SK-N-SH treated with all-trans-retinoic acid at 6 μM for 48 hours (cell line): ENCODE measurements at regions not wholly inside any gene's neighbourhood (a gene's known extent, or its start where the extent isn't known, plus 50 kb on each side); places are given as distances from the start of the nearest gene placed in this dataset.

Source experiments
- ATAC-seq: fragments of 200-7000 bp; cut with Tn5 transposase; 3 replicates; pipeline ENCODE4 v1.9.1; 2020; ENCODE audit warnings: mild to moderate bottlenecking, moderate library complexity
- BACH2 ChIP-seq: fragments of 250-450 bp; sonication (Bioruptor Pico); IDR thresholded peaks from 2 replicates; pipeline ENCODE4 v1.9.0; 2021; ENCODE audit warnings: mild to moderate bottlenecking, borderline replicate concordance
- ESRRG ChIP-seq: fragments of 250-450 bp; sonication (Bioruptor Pico); IDR thresholded peaks from 2 replicates; pipeline ENCODE4 v1.6.1; 2021; ENCODE audit warnings: mild to moderate bottlenecking
- ISL1 ChIP-seq: fragments of 250-450 bp; sonication (Bioruptor Pico); IDR thresholded peaks from 2 replicates; pipeline ENCODE4 v2.1.2; 2022; ENCODE audit warnings: mild to moderate bottlenecking, moderate library complexity
- PPARA ChIP-seq: fragments of 250-450 bp; sonication (Bioruptor Pico); IDR thresholded peaks from 2 replicates; pipeline ENCODE4 v1.5.0; 2020; ENCODE audit warnings: mild to moderate bottlenecking, borderline replicate concordance
- SNAI2 ChIP-seq: fragments of 250-450 bp; sonication (Bioruptor Pico); IDR thresholded peaks from 2 replicates; pipeline ENCODE4 v1.5.0; 2020; ENCODE audit warnings: mild to moderate bottlenecking, moderate library complexity
- TCF4 ChIP-seq: fragments of 250-450 bp; sonication (Bioruptor Pico); IDR thresholded peaks from 2 replicates; pipeline ENCODE4 v1.8.0; 2021; ENCODE audit warnings: mild to moderate bottlenecking, moderate library complexity, borderline replicate concordance
- TSHZ2 ChIP-seq: fragments of 250-450 bp; sonication (Bioruptor Pico); IDR thresholded peaks from 2 replicates; pipeline ENCODE4 v1.5.0; 2020; ENCODE audit warnings: mild to moderate bottlenecking, moderate library complexity
- ZC3H10 ChIP-seq: fragments of 250-450 bp; sonication (Bioruptor Pico); IDR thresholded peaks from 2 replicates; pipeline ENCODE4 v1.5.1; 2021; ENCODE audit warnings: mild to moderate bottlenecking, moderate library complexity
- ZFP3 ChIP-seq: fragments of 250-450 bp; sonication (Bioruptor Pico); IDR thresholded peaks from 2 replicates; pipeline ENCODE4 v1.5.0; 2020; ENCODE audit warnings: mild to moderate bottlenecking, moderate library complexity
- ZFP30 ChIP-seq: fragments of 450-650 bp; formaldehyde crosslinking; IDR thresholded peaks from 2 replicates; pipeline ENCODE4 v1.5.0; 2022; ENCODE audit warnings: mild to moderate bottlenecking, moderate library complexity
- ZNF70 ChIP-seq: fragments of 450-650 bp; formaldehyde crosslinking; IDR thresholded peaks from 2 replicates; pipeline ENCODE4 v1.5.0; 2020; ENCODE audit warnings: mild to moderate bottlenecking, moderate library complexity
- ZNF8 ChIP-seq: fragments of 450-650 bp; formaldehyde crosslinking; IDR thresholded peaks from 2 replicates; pipeline ENCODE4 v1.5.0; 2020; ENCODE audit warnings: mild to moderate bottlenecking, moderate library complexity
- TF ChIP-seq, protein P1 (sequence below): fragments of 250-450 bp; sonication (Bioruptor Pico); IDR thresholded peaks from 2 replicates; pipeline ENCODE4 v1.5.1; 2021; ENCODE audit warnings: mild to moderate bottlenecking, moderate library complexity
- TF ChIP-seq, protein P2 (sequence below): fragments of 250-450 bp; sonication (Bioruptor Pico); IDR thresholded peaks from 2 replicates; pipeline ENCODE4 v1.5.1; 2020; ENCODE audit warnings: low read depth, mild to moderate bottlenecking, moderate library complexity
- TF ChIP-seq, protein P3 (sequence below): fragments of 250-450 bp; sonication (Bioruptor Pico); IDR thresholded peaks from 2 replicates; pipeline ENCODE4 v1.8.0; 2021; ENCODE audit warnings: low read depth, mild to moderate bottlenecking, moderate library complexity, borderline replicate concordance

- no peak for ATAC-seq
These were observed 491.2 kb upstream of the SEMA6A start for GRCh38 chr5:117065800-117066199.

GRCh38 chr5:117065161-117065560 lies 490.5 kb upstream of the SEMA6A start:
- ATAC-seq: no peak
- TF ChIP-seq ZFP30 (no peak), ZC3H10 (CRISPR knock-in tag) (no peak), ZNF70 (CRISPR knock-in tag) (no peak), ISL1 (CRISPR knock-in tag) (no peak), ZNF8 (CRISPR knock-in tag) (no peak)
- TF ChIP-seq, protein P1, sequence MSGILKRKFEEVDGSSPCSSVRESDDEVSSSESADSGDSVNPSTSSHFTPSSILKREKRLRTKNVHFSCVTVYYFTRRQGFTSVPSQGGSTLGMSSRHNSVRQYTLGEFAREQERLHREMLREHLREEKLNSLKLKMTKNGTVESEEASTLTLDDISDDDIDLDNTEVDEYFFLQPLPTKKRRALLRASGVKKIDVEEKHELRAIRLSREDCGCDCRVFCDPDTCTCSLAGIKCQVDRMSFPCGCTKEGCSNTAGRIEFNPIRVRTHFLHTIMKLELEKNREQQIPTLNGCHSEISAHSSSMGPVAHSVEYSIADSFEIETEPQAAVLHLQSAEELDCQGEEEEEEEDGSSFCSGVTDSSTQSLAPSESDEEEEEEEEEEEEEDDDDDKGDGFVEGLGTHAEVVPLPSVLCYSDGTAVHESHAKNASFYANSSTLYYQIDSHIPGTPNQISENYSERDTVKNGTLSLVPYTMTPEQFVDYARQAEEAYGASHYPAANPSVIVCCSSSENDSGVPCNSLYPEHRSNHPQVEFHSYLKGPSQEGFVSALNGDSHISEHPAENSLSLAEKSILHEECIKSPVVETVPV (CRISPR knock-in tag): no peak
- TF ChIP-seq, protein P2, sequence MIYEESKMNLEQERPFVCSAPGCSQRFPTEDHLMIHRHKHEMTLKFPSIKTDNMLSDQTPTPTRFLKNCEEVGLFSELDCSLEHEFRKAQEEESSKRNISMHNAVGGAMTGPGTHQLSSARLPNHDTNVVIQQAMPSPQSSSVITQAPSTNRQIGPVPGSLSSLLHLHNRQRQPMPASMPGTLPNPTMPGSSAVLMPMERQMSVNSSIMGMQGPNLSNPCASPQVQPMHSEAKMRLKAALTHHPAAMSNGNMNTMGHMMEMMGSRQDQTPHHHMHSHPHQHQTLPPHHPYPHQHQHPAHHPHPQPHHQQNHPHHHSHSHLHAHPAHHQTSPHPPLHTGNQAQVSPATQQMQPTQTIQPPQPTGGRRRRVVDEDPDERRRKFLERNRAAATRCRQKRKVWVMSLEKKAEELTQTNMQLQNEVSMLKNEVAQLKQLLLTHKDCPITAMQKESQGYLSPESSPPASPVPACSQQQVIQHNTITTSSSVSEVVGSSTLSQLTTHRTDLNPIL (CRISPR knock-in tag): no peak

More at GRCh38 chr5:117065800-117066199, 491.2 kb upstream of the SEMA6A start:
- TF ChIP-seq PPARA (CRISPR knock-in tag) (no peak), TSHZ2 (CRISPR knock-in tag) (no peak), TCF4 (CRISPR knock-in tag) (0 out of 2 replicates have a peak, but pooled peaks have one; percentile 40), ISL1 (CRISPR knock-in tag) (peak; percentile 85), ZFP3 (CRISPR knock-in tag) (peak; percentile 37; the same call in 1 of the 2 replicates), ZC3H10 (CRISPR knock-in tag) (no peak)
- TF ChIP-seq, protein P2 (CRISPR knock-in tag): no peak

- TF ChIP-seq, protein P3, sequence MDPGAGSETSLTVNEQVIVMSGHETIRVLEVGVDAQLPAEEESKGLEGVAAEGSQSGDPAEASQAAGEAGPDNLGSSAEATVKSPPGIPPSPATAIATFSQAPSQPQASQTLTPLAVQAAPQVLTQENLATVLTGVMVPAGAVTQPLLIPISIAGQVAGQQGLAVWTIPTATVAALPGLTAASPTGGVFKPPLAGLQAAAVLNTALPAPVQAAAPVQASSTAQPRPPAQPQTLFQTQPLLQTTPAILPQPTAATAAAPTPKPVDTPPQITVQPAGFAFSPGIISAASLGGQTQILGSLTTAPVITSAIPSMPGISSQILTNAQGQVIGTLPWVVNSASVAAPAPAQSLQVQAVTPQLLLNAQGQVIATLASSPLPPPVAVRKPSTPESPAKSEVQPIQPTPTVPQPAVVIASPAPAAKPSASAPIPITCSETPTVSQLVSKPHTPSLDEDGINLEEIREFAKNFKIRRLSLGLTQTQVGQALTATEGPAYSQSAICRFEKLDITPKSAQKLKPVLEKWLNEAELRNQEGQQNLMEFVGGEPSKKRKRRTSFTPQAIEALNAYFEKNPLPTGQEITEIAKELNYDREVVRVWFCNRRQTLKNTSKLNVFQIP (CRISPR knock-in tag): no peak
- TF ChIP-seq BACH2 (no peak), ZFP30 (no peak), ZC3H10 (CRISPR knock-in tag) (no peak), ISL1 (CRISPR knock-in tag) (no peak), SNAI2 (CRISPR knock-in tag) (no peak), ESRRG (no peak), TSHZ2 (CRISPR knock-in tag) (no peak), TCF4 (CRISPR knock-in tag) (no peak), ZNF70 (CRISPR knock-in tag) (no peak)
- TF ChIP-seq, protein P1 (CRISPR knock-in tag): no peak
- TF ChIP-seq, protein P2 (CRISPR knock-in tag): no peak
- no peak for ATAC-seq
These were observed 485.5 kb upstream of the SEMA6A start for GRCh38 chr5:117060099-117060498.
